HG03103 (cell line): ENCODE measurements at regions not wholly inside any gene's neighbourhood (a gene's known extent, or its start where the extent isn't known, plus 50 kb on each side); places are given as distances from the start of the nearest gene placed in this dataset.

ENCODE experiments used
- ATAC-seq: cut with Tn5 transposase; IDR thresholded peaks from one replicate; pipeline ENCODE4 v1.9.1; 2021; ENCODE audit warnings: low read depth; ENCODE audit not compliant: unreplicated experiment

DNA sequence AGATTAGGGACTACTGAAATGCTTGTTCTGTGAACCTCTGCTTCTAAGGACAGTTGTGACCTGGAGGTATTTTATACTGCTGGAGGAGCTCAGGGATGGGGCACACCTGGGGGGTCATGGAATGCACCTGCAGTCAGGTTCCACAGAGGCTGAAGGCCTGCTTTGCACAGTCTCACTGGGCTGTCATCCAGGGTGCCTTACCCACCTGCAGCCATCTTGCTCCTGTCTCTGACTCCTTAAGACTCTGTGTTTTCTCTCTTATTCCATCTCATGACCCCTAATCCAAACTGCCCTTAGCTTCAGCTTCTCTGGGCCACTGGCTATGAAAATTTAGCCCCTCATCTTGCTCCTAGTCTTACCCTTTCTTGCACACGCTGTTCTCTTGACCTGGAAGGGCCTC, 127.0 kb upstream of the SNX19 start:
- no peak for ATAC-seq

GRCh38 chr11:131044851-131045250, 128.6 kb upstream of the SNX19 start:
- ATAC-seq: no peak

- no peak for ATAC-seq
Observed at GRCh38 chr11:131052367-131052766, 136.1 kb upstream of the SNX19 start.

DNA sequence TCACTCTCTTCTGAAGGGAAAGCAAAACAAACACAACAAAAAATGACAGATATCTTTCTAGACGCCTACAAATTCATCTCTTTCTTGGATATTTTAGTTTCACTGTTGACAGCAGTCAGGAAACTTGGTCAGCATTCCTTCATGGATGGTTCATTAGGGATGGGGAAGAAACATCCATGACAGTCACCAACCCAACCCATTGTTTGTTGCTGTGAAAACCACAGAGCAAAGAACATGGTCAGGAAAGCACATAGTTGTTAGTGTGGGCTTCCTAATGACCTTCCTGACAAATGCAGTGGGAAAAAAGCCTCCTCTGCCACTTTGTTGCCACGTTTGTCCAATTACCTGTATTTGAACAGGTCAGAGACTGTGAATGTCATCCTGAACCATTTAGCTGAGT, 139.8 kb upstream of the SNX19 start:
- no peak for ATAC-seq

- no peak for ATAC-seq
Observed at GRCh38 chr11:131063638-131064037, 147.4 kb upstream of the SNX19 start.

DNA sequence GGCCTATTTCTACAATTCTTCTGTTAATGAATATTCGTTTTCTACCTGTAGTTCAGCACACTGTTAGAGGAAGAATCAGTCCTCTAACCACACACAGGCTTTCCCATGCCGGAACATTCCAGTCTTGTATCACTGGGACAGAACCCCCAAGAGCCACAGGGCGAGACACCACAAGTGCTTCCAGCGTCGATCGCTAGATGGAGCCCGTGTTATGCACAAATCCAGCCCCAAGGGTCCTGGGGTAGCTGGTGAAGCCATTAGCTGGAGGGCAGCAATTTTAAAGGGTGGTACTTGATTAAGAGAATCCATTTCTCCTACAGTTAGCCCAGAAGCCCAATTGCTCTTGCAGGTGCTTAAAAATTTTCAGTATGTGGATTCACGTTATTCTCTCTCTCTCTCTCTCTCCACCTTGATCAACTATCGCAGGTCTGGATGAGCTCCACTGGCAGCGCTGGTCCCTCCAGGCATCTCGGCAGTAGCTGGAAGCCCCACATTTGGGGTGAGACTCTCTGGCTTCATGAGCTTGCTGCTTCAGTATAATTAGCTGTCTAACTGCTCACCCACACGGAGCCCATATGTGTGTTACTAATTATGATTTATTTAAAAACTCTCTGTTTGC, 148.2 kb upstream of the SNX19 start:
- peak; percentile 80 for ATAC-seq

DNA sequence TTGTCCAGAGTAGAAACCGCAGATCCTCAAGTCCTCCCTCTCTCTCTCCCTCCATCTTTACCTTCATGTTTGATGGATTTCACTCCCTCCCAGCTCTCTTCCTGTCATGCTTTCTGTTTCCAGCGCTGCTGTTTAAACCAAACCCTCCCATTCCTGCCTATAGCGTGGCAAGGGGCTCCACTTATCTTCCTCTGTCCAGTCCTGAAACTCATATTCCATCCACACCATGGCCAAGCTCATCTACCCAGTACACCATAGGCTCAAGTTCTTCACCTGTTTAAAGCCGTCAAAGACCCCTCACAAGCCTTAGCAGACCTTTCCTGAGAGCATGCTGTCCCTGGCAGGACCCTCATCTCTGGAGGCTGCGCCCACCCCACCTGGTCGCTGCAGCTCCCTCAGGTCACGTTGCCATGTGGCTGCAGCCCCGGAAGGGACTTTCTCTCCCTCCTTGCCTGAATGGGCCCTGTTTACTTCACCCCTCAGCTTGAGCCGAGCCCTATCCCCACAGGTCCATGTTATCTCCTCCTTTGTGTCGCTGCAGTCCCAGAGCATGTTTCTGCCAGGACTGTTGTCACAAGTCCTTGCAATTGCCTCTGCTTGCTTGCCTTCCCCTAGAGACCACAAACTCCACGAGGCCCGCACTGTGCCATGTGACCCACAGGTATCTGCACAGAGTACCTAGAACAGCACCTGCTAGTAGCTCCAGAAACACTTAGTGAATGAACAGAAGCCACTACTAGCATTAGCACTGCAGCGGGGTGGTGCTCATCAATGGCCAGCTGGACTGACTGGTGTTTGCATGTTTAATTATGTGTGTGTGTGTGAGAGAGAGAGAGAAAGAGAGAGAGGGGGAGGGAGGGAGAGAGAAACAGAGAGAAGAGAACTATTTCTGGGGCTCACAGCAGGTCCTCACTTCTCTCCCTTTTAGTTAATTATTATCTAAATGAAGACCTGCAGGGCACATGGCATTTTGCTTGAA, 149.4 kb upstream of the SNX19 start:
- ATAC-seq: no peak

GRCh38 chr11:131066551-131066950, 150.3 kb upstream of the SNX19 start:
- no peak for ATAC-seq

DNA sequence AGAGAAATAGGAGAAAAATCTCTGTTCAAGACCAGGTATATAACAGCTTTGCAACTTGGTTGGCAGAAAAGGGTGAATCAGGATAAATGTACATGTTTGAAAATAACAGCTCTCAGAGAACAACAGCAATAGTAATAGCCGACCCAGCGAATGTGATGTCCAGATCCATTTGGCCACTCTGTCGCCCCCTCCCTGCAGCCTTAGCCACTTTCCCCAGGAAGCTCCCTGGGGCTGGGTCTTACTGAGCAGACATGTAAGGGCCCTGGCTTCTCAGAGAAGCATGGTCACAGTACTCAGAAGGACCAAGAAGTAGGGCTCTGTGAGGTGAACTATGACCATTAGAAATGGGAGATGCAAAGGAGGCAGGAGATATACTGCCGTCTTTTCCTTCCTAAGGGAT, 154.1 kb upstream of the SNX19 start:
- ATAC-seq: no peak

GRCh38 chr11:131073167-131073566, 156.9 kb upstream of the SNX19 start:
- ATAC-seq: no peak

DNA sequence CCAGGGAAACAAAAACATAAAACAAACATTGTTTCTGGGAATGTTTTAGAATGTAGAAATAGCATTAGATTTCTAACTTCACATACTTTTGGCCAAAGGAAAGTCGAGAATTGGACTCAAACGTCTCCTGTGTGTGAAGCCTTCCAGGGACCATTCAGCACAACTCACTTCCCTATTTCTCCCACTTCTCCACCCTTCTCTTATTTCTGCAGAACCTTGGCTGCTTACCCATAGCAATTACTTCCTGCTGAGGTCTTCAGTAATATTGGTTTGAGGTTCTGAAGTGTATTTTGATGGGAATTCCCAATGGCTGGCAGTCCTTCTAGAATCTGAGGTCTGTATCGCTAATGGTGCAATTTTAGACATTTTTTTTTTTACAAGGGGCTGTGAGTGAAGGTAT, 158.3 kb upstream of the SNX19 start:
- no peak for ATAC-seq

DNA sequence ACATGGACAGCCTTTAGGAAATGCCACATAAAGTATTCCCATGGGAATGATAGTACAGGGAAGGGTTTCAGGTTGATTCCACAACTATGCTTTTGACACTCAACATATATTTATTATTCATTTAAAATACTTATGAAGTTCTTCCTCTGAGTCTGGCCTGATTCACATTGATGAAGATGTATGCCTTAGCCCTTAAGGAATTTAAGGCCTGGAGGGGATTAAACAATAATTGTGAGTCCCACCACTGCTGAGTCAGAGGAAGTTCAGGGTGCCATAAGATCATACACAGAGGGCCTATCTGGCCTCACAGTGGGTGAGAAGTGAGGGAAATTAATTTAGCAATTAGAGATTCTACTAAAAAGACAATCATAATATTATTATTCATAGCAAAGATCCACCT, 161.1 kb upstream of the SNX19 start:
- ATAC-seq: no peak

DNA sequence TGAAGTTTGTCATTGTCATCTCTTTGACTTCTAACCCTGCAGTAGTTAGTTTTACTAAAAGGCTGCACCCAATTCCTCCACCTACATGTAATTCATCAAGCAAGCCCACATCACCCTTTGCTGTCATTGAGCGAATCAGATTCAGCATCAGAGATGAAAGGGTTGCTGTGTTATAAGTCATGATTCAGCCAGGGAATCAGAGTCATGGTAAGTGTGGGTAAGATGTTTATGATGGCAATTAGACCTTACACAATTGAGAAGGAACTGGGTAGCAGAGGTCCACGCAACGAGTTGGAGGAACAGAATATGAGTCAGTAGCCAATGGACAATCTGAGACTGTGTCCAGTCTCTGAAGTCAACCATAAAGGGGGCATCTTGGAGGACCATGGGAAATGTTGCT, 162.8 kb upstream of the SNX19 start:
- no peak for ATAC-seq

DNA sequence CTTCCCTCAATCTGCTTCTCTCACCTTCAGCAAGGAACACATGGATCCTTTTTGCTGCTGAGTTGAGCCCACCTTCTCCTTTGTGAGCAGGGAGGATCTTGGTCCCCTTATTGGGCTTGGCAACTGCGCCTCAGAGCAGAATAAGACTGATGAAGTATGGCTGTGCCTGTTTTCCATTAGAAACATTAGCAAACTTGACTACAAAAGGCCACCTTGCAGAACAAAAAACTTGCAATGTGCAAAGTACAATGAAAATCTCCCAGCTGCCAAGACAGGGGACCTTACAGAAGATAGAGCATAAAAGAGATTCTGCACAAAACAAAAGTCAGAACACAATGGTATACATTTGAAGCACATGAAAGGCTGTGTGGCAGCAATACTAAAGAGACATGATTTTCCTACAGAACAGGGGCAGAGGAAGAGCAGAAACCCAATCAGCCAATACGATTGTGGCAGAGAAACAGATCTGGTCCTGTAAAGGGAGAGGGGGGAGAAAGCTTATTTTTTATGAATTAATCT, 173.5 kb upstream of the SNX19 start:
- no peak for ATAC-seq

GRCh38 chr11:131092469-131092868, 176.2 kb upstream of the SNX19 start:
- no peak for ATAC-seq

- ATAC-seq: no peak
Observed at GRCh38 chr11:131094827-131095226, 178.5 kb upstream of the SNX19 start.

GRCh38 chr11:131095511-131096185, 179.4 kb upstream of the SNX19 start:
- no peak for ATAC-seq

- no peak for ATAC-seq
Observed at GRCh38 chr11:131099013-131099412, 182.7 kb upstream of the SNX19 start.

DNA sequence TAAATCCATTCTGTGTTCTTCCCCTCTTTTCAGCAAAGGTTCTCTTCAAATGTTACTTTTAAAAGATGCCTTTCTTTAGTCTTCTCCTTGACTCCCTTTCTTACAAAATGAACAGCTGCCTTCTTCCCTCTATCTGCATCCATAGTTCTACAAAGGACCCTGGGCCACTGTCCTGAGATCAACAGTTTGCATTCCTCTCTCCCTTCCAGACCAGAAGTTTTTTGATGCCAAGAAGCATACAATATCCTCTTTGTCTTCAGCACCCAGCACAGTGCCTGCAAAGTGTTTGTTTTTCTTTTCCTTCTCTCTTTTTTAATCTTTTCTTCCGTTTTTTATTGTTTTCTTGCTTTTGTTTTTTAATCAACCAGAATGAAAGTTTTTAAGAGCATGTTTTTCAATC, 183.5 kb upstream of the SNX19 start:
- ATAC-seq: no peak

DNA sequence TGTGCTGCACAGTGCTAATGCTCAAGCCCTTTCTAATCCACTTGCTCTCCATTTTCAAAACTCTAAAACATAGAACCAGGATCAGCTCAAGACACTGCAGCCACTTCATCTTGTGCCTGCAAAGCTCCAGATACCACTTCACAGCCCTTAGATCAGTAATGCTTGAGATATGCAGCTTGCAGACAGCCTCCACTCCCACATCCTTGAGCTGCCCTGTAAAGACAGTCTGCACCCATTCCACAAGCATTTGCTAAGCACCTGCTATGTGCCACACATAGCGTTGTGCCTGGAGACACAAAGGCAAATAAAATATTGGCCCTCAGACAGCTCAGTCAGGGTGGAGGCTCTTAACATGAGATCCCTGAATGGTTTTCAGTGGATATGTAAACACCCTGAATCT, 192.5 kb upstream of the SNX19 start:
- no peak for ATAC-seq

DNA sequence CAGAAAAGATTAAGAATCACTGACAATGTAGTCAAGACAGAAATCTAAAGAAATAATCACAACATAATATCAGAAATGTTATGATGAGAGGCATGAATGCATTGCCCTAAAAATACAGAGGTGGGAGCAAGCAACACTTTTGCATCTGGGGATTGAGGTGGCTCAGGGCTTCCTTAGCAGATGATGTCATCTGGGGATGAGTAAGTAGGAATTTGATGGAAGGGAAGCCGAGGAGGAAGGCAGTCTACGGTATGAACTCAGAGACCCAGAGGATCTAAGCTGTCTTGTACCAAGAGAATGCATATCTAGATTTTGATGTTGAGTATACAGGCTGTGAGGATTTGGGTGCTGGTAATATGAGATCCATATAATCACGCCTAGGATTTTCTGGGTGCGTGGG, 193.0 kb upstream of the SNX19 start:
- no peak for ATAC-seq
